HG03060 (cell line): ENCODE measurements at regions not wholly inside any gene's neighbourhood (a gene's known extent, or its start where the extent isn't known, plus 50 kb on each side); places are given as distances from the start of the nearest gene placed in this dataset.
"Not testable (repeated sequence)": the region's sequence is repeated elsewhere in the genome, so short reads cannot be mapped to it uniquely, and the experiment has no call there.

ENCODE experiments used
- ATAC-seq: cut with Tn5 transposase; IDR thresholded peaks from one replicate; pipeline ENCODE4 v1.9.1; 2021; ENCODE audit warnings: low read depth, moderate number of reproducible peaks; ENCODE audit not compliant: unreplicated experiment

GRCh38 chr1:185444676-185445075 is 127.6 kb upstream of the IVNS1ABP start:
- no peak for ATAC-seq

GRCh38 chr1:185442050-185442449 is 125.0 kb upstream of the IVNS1ABP start:
- ATAC-seq: no peak

DNA sequence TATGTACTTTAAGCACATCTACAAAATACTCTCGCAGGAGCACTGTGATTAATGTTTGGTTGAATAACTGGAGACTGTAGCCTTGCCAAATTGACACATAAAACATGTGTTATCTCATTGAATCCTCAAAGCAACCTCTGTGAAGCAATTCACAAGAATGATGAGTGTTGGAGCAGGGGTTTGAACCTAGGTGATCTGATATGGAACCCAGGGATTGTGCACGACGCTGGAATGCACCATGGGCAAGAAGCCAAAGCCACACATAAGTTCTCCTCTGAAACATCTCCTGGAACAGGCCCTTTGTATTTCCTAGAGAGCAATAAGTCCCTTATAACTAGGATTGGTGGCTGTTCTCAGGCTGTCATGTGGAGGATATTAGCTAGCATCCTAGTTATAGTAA is 124.6 kb upstream of the IVNS1ABP start:
- no peak for ATAC-seq

DNA sequence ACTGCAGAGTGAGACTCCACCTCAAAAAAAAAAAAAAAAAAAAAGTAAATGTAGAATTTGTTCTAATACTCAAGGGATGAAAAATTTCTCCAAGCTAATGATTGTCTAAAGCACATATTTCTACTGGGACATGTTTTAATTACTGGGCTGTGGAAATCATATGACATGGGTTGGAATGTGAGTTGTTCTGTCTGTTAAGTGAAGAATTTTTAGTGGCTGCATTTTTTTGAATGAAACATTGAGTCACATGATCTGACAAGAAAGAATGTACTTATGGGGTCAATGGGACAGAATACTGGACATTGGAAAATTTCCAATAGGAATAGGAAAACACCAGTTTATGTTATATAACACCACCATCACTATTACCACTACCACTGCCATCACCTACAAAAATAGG is 123.8 kb upstream of the IVNS1ABP start:
- ATAC-seq: no peak

GRCh38 chr1:185439727-185440415 is 122.8 kb upstream of the IVNS1ABP start:
- peak; percentile 65 for ATAC-seq

- no peak for ATAC-seq
These were observed 121.9 kb upstream of the IVNS1ABP start for GRCh38 chr1:185438936-185439335.

GRCh38 chr1:185435696-185436379 is 118.8 kb upstream of the IVNS1ABP start:
- ATAC-seq: no peak

DNA sequence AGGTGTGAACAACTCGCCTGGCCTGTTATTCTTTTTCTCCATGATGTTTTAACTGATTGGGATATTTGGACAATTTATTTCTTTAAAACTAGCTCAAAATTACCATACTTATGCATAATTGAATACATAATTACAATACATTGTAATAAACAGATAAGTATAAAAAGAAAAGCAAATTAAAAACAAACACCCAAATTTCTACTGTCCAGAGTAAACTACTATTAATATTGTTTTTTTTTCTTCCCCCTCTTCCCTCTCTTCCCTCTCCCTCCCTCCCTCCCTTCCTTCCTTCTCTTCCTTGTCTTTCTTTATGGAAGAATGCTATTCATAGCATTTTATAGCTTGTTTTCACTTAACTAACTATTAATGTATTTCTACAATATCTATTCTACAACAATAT is 117.7 kb upstream of the IVNS1ABP start:
- ATAC-seq: no peak

GRCh38 chr1:185433667-185434066 is 116.6 kb upstream of the IVNS1ABP start:
- ATAC-seq: no peak

DNA sequence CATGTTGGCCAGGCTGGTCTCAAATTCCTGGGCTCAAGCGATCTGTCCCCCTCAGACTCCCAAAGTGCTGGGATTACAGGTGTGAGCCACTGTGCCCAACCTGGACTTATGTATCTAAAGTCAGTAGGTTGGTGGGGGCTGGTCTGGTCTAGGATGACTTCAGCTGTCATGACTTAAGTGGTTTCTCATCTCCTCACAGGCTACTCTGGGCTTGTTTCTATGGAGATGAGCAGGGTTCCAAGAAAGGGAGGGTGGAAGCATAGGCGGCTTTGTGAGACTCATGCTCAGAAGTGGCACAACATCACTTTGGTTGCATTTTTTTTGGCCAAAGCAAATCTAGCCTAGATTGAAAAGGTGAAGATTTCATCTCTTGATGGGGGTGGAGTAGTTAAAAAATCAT is 115.9 kb upstream of the IVNS1ABP start:
- ATAC-seq: no peak

DNA sequence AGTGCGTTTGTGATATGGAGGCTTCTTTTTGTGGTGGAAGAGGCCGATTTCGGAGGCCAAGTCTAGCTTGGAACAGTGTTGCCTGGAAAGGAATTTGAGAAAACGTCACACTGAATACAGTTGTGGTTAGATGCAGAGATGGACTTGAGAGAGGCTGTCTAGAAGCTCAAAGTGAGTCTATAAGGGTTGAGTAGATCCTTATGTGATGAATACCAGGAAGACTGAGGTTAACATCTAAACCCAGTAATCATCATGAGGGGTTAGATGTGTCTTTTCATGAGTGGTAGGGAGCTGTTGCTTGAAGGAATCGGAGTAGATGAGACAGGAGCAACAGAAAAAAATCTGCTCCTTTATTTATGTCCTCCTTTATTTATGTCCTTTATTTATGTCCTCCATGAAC is 114.6 kb upstream of the IVNS1ABP start:
- no peak for ATAC-seq

DNA sequence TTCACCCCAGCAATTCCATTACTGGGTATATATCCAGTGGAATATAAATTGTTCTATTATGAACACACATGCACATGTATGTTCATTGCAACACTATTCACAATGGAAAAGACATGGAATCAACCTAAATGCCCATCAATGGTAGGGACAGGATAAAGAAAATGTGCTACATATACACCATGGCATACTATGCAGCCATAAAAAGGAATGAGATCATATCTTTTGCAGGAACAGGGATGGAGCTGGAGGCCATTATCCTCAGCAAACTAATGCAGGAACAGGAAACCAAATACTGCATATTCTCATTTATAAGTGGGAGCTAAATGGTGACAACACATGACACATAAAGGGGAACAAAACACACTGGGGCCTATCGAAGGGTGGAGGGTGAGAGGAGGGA is 112.6 kb upstream of the IVNS1ABP start:
- not testable (repeated sequence) for ATAC-seq

- no peak for ATAC-seq
These were observed 110.7 kb upstream of the IVNS1ABP start for GRCh38 chr1:185427776-185428175.

DNA sequence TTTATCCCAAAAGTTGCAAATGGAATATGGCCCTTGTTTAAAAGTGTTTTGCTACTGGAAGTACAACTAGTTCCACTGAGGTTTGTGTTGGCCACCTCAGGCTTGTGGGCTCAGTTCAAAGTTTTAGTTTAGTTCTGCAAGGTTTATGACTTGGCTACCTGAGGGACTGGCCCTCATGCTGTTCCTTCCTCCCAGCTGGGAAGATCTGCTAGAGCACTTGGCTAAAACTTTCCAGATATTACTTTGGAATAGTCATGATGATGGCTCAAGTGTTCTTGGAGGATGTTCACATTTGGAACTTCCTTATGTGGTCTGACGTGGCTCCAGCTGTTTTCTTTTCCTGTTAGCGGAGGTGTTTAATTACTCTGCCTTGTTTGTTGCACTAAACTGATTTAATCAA is 110.2 kb upstream of the IVNS1ABP start:
- ATAC-seq: no peak

DNA sequence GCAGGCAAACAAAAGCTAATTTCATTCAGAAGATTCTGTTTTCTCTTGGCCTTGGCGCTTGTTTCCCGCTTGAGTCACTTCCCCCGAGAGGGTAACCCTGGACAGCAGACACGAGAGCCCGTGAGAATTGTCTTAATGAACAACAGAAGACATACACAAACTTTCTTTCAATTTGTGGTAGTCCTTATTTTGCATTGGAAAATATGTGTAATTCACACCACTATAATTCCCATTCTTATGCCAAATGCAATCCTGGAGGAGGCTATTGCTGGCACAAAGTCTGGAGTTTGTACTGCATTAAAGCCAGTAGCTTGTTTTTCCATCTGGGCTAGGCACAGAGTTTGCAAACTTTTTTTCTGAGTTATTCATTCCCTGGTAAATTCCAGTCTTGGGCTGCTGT is 109.8 kb upstream of the IVNS1ABP start:
- ATAC-seq: no peak

DNA sequence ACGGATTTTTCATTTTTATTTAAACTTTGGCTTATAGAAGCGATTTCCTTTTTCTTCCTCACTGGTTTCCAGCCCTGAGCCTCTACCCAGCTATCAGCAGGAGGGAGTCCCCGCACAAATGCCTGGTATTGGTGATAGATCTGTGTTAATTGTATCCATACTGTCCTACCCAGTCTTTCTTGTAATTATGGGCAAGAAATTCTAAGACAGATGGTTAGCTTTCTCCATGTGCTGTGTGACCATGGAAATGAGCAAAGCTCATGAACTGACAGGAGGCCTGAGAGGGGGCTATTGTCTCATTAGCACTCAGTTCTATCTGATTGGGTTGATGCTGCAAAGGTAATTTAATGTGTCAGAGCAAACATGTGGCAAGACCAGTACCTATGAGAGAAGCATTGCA is 108.1 kb upstream of the IVNS1ABP start:
- no peak for ATAC-seq

- ATAC-seq: no peak
These were observed 104.6 kb upstream of the IVNS1ABP start for GRCh38 chr1:185421485-185422107.

- ATAC-seq: no peak
These were observed 103.6 kb upstream of the IVNS1ABP start for GRCh38 chr1:185420588-185421081.

- ATAC-seq: no peak
These were observed 102.7 kb upstream of the IVNS1ABP start for GRCh38 chr1:185419718-185420117.

GRCh38 chr1:185418472-185418871 is 101.4 kb upstream of the IVNS1ABP start:
- ATAC-seq: no peak

GRCh38 chr1:185412385-185413087 is 95.5 kb upstream of the IVNS1ABP start:
- no peak for ATAC-seq
